CD4-positive, alpha-beta T cell treated with Interferon alpha-2 for 1 hour (primary cell): ENCODE measurements at regions not wholly inside any gene's neighbourhood (a gene's known extent, or its start where the extent isn't known, plus 50 kb on each side); places are given as distances from the start of the nearest gene placed in this dataset.

Experiments used
- DNase-seq, 2 donors: peaks; one replicate each; pipeline ENCODE4 v3.0.0-alpha.2; 2020 to 2022

- no peak for DNase-seq
These were observed 147.0 kb downstream of the RPAP3 start for GRCh38 chr12:47558625-47559345.

GRCh38 chr12:47557386-47557785 is 148.4 kb downstream of the RPAP3 start:
- DNase-seq = no peak

- DNase-seq = no peak
These were observed 149.4 kb downstream of the RPAP3 start for GRCh38 chr12:47556261-47557030.

GRCh38 chr12:47554046-47554653 is 151.7 kb downstream of the RPAP3 start:
- no peak for DNase-seq

GRCh38 chr12:47553266-47553665 is 152.6 kb downstream of the RPAP3 start:
- no peak for DNase-seq

GRCh38 chr12:47551426-47551851 is 154.4 kb downstream of the RPAP3 start:
- DNase-seq = no peak

- no peak for DNase-seq
These were observed 156.6 kb downstream of the RPAP3 start for GRCh38 chr12:47549258-47549657.

GRCh38 chr12:47548401-47548800 is 157.4 kb downstream of the RPAP3 start:
- no peak for DNase-seq

- DNase-seq = no peak
These were observed 158.8 kb downstream of the RPAP3 start for GRCh38 chr12:47547077-47547476.

GRCh38 chr12:47545938-47546609 is 159.8 kb downstream of the RPAP3 start:
- no peak for DNase-seq

- no peak for DNase-seq
These were observed 171.1 kb downstream of the RPAP3 start for GRCh38 chr12:47534695-47535094.

GRCh38 chr12:47530050-47530449 is 175.8 kb downstream of the RPAP3 start:
- no peak for DNase-seq

- DNase-seq = no peak
These were observed 178.0 kb downstream of the RPAP3 start for GRCh38 chr12:47527816-47528215.

- no peak for DNase-seq
These were observed 185.8 kb downstream of the RPAP3 start for GRCh38 chr12:47520029-47520428.

- no peak for DNase-seq
These were observed 188.7 kb downstream of the RPAP3 start for GRCh38 chr12:47517122-47517521.

- DNase-seq = no peak
These were observed 196.4 kb downstream of the RPAP3 start for GRCh38 chr12:47509398-47509851.

GRCh38 chr12:47507221-47507620 is 198.6 kb downstream of the RPAP3 start:
- DNase-seq = no peak

- no peak for DNase-seq
These were observed 200.9 kb downstream of the RPAP3 start for GRCh38 chr12:47504775-47505446.

- DNase-seq = no peak
These were observed 212.0 kb downstream of the RPAP3 start for GRCh38 chr12:47493801-47494200.

GRCh38 chr12:47491516-47492305 is 214.1 kb downstream of the RPAP3 start:
- no peak for DNase-seq

- DNase-seq = no peak
These were observed 216.9 kb downstream of the RPAP3 start for GRCh38 chr12:47488888-47489287.

- DNase-seq = no peak
These were observed 224.8 kb downstream of the RPAP3 start for GRCh38 chr12:47481041-47481440.
